Testis (tissue), 2 donors: ENCODE measurements at regions not wholly inside any gene's neighbourhood (a gene's known extent, or its start where the extent isn't known, plus 50 kb on each side); places are given as distances from the start of the nearest gene placed in this dataset.

Source experiments
- CTCF ChIP-seq, 3 experiments: fragments of 450-650 bp in 2 of 3; fragments of 200-600 bp in 1 of 3; sonication (generic) in 1 of 3; IDR thresholded peaks; one replicate each; pipeline ENCODE4 v1.5.1; 2016 to 2019; ENCODE audit warnings: antibody characterized with exemption in 3 of 3, mild to moderate bottlenecking in 2 of 3, moderate library complexity in 1 of 3
- POLR2A ChIP-seq: fragments of 450-650 bp; IDR thresholded peaks from one replicate; pipeline ENCODE4 v1.6.1; 2017; ENCODE audit warnings: antibody characterized with exemption, mild to moderate bottlenecking, moderate library complexity

- no peak for TF ChIP-seq CTCF (IDR thresholded peaks at IDR 0.05)
- TF ChIP-seq POLR2A = no peak
Measured at GRCh38 chr5:159480849-159481248, 150.6 kb upstream of the IL12B start.
